ENCODE measurements at regions not wholly inside any gene's neighbourhood (a gene's known extent, or its start where the extent isn't known, plus 50 kb on each side); places are given as distances from the start of the nearest gene placed in this dataset.

DNA sequence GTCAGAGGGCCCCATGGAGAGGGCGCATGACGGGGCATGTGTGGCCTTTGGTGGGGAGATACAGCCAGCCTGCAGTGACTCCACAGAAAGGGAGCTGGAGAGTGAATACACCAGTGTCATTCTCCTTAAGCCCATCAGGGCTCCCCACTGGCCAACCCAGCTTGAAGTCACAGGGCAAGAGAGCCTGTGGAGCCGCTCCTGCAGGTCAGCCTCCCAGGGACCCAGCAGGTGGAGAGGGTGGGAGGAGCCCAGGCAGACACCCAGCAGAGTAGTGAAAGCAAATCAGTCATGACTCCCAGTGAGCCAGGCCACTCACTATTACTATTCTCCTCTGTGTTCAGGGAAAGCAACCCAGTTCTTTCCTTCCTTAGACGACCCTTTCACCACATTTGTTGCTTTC lies 110.0 kb upstream of the CPM start:
- Histone ChIP-seq H3K27me3 (ENCODE audit: insufficient read depth, low read length) (no peaks in the 10 kb centered on the region), H3K4me1 (ENCODE audit: insufficient read depth, low read length) (no peaks in the 10 kb centered on the region), H2AFZ (ENCODE audit: low read length) (no peak overlapping the region), H3K4me3 (ENCODE audit: insufficient read depth, low read length) (no peak overlapping the region), H3K9me3 (ENCODE audit: low read depth, low read length) (no peaks in the 10 kb centered on the region), H3K4me2 (ENCODE audit: insufficient read depth, low read length) (no peak overlapping the region), H3K36me3 (ENCODE audit: insufficient read depth, low read length) (no peaks in the 10 kb centered on the region), H3K27ac (ENCODE audit: low read depth, low read length) (no peak overlapping the region), H3K79me2 (ENCODE audit: insufficient read depth, low read length) (no peaks in the 10 kb centered on the region), H4K20me1 (ENCODE audit: insufficient read depth, low read length) (no peaks in the 10 kb centered on the region)
- TF ChIP-seq, protein P1, sequence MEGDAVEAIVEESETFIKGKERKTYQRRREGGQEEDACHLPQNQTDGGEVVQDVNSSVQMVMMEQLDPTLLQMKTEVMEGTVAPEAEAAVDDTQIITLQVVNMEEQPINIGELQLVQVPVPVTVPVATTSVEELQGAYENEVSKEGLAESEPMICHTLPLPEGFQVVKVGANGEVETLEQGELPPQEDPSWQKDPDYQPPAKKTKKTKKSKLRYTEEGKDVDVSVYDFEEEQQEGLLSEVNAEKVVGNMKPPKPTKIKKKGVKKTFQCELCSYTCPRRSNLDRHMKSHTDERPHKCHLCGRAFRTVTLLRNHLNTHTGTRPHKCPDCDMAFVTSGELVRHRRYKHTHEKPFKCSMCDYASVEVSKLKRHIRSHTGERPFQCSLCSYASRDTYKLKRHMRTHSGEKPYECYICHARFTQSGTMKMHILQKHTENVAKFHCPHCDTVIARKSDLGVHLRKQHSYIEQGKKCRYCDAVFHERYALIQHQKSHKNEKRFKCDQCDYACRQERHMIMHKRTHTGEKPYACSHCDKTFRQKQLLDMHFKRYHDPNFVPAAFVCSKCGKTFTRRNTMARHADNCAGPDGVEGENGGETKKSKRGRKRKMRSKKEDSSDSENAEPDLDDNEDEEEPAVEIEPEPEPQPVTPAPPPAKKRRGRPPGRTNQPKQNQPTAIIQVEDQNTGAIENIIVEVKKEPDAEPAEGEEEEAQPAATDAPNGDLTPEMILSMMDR (IDR thresholded peaks at IDR 0.05; ENCODE audit: extremely low read depth, low read depth, low read length): no peak
- peak; percentile 26 for DNase-seq (ENCODE audit: insufficient read length, low spot score, missing footprints)

DNA sequence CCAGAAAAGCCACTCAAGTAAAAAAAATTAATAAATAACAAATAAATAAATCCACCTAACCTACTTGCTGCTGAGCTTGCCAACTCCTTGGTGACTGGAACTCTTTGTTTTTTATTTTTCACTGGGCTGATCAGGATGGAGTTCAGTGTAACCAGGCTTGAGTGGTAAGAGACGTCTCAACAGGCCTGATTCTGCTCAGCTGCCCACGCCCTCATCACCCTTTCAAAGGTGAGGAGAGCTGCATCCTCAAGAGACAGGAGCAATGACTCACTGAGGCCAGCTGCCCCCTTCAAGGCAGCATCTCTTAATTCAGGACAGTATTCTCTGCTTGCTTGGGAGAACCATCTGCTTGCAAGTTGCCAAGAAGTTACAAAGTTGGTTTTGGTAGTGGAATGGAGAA lies 111.9 kb upstream of the CPM start:
- Histone ChIP-seq H3K79me2 (ENCODE audit: insufficient read depth, low read length) (no peaks in the 10 kb centered on the region), H3K4me2 (ENCODE audit: insufficient read depth, low read length) (no peak overlapping the region), H3K27ac (ENCODE audit: low read depth, low read length) (no peak overlapping the region), H3K36me3 (ENCODE audit: insufficient read depth, low read length) (no peaks in the 10 kb centered on the region), H3K4me1 (ENCODE audit: insufficient read depth, low read length) (no peaks in the 10 kb centered on the region), H3K4me3 (ENCODE audit: insufficient read depth, low read length) (no peak overlapping the region), H2AFZ (ENCODE audit: low read length) (no peak overlapping the region), H4K20me1 (ENCODE audit: insufficient read depth, low read length) (no peaks in the 10 kb centered on the region), H3K27me3 (ENCODE audit: insufficient read depth, low read length) (no peaks in the 10 kb centered on the region), H3K9me3 (ENCODE audit: low read depth, low read length) (no peaks in the 10 kb centered on the region)
- DNase-seq (ENCODE audit: insufficient read length, low spot score, missing footprints): peak; percentile 23
- TF ChIP-seq, protein P1 (IDR thresholded peaks at IDR 0.05; ENCODE audit: extremely low read depth, low read depth, low read length): no peak

DNA sequence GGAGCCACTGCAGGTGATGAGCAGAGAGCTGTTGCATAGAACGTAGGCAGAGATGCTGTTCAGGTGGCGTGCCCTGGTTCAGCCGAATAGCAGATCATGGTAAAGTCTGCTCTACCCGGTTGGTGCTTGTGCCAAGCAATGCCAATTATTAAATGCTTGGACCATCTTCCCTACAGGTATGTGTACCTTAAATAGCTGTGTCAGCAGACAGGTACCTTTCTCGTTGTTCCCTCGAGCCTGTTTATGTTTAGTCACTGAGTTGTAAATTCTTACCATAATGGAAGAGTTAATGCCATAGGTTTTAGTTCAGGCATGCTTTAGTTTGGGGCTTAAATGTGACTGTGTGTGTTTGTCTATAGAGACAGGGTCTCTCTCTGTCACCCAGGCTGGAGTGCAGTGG lies 112.5 kb upstream of the CPM start:
- H3K4me3 ChIP-seq (ENCODE audit: insufficient read depth, low read length): no peak overlapping the region
- H3K27me3 ChIP-seq (ENCODE audit: insufficient read depth, low read length): no peaks in the 10 kb centered on the region
- H3K79me2 ChIP-seq (ENCODE audit: insufficient read depth, low read length): no peaks in the 10 kb centered on the region
- H3K27ac ChIP-seq (ENCODE audit: low read depth, low read length): no peak overlapping the region
- TF ChIP-seq, protein P1 (IDR thresholded peaks at IDR 0.05; ENCODE audit: extremely low read depth, low read depth, low read length): no peak
- no peaks in the 10 kb centered on the region for H3K4me1 ChIP-seq (ENCODE audit: insufficient read depth, low read length)
- no peak for DNase-seq (ENCODE audit: insufficient read length, low spot score, missing footprints)
- H3K9me3 ChIP-seq (ENCODE audit: low read depth, low read length): no peaks in the 10 kb centered on the region
- H3K36me3 ChIP-seq (ENCODE audit: insufficient read depth, low read length): no peaks in the 10 kb centered on the region
- no peak overlapping the region for H2AFZ ChIP-seq (ENCODE audit: low read length)
- H3K4me2 ChIP-seq (ENCODE audit: insufficient read depth, low read length): no peak overlapping the region
- no peaks in the 10 kb centered on the region for H4K20me1 ChIP-seq (ENCODE audit: insufficient read depth, low read length)

DNA sequence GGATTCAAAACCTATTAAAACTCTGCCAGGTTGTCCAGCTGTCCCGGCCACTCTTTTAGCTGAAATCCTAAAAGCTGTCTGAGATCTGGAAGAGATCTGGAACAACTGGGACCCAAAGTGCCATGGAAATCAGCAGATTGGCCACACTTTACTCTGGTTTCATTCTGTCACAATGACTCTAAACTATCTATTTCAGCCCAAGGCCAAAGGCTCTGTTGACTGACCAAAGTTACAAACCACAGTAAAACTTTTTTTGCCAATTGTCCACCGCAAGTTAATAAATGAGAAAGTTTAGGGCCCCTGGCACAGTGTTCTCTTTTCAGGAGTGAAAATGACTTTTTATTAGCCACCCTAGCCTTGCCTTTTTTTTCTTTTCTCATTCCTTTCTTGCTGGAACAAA lies 113.4 kb upstream of the CPM start:
- Histone ChIP-seq H4K20me1 (ENCODE audit: insufficient read depth, low read length) (no peaks in the 10 kb centered on the region), H3K9me3 (ENCODE audit: low read depth, low read length) (no peaks in the 10 kb centered on the region), H3K27me3 (ENCODE audit: insufficient read depth, low read length) (no peaks in the 10 kb centered on the region), H3K4me2 (ENCODE audit: insufficient read depth, low read length) (no peak overlapping the region), H3K27ac (ENCODE audit: low read depth, low read length) (no peak overlapping the region), H2AFZ (ENCODE audit: low read length) (no peak overlapping the region), H3K4me1 (ENCODE audit: insufficient read depth, low read length) (no peaks in the 10 kb centered on the region), H3K36me3 (ENCODE audit: insufficient read depth, low read length) (no peaks in the 10 kb centered on the region), H3K79me2 (ENCODE audit: insufficient read depth, low read length) (no peaks in the 10 kb centered on the region), H3K4me3 (ENCODE audit: insufficient read depth, low read length) (no peak overlapping the region)
- no peak for DNase-seq (ENCODE audit: insufficient read length, low spot score, missing footprints)
- TF ChIP-seq, protein P1 (IDR thresholded peaks at IDR 0.05; ENCODE audit: extremely low read depth, low read depth, low read length): no peak

Measured in osteoblast (primary cell).